VCaP (cell line): ENCODE measurements at regions not wholly inside any gene's neighbourhood (a gene's known extent, or its start where the extent isn't known, plus 50 kb on each side); places are given as distances from the start of the nearest gene placed in this dataset.

ENCODE experiments used
- H3K27ac ChIP-seq: fragments of 450-650 bp; 2 replicates; pipeline ENCODE4 v1.5.1; 2017
- TF ChIP-seq, protein P1 (sequence below): fragments of 450-650 bp; conservative IDR thresholded peaks from 2 replicates; pipeline ENCODE4 v1.5.1; 2017; ENCODE audit warnings: mild to moderate bottlenecking, moderate library complexity

DNA sequence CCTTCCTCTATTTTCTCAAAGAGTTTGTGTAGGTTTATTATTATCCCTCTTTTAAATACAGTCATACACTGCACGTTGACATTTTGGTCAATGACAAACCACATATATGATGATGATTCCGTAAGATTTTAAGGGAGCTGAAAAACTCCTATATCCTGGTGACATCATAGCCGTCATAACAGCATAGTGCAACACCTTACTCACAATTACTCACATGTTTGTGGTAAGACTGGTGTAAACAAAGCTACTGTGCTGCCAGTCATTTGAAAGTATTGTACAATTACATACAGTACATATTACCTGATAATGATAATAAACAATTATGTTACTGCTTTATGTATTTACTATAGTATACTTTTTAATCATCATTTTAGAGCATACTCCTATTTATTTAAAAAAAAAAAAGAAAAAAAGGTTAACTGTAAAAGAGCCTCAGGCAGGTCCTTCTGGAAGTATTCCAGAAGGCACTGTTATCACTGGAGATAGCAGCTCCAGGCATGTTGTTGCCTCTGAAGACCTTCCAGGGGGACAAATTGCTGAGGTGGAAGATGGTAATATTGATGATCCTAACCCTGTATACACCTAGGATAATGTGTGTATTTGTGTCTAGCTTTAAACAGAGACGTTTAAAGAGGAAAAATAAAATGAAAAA lies 123.3 kb upstream of the CDK1 start:
- TF ChIP-seq, protein P1, sequence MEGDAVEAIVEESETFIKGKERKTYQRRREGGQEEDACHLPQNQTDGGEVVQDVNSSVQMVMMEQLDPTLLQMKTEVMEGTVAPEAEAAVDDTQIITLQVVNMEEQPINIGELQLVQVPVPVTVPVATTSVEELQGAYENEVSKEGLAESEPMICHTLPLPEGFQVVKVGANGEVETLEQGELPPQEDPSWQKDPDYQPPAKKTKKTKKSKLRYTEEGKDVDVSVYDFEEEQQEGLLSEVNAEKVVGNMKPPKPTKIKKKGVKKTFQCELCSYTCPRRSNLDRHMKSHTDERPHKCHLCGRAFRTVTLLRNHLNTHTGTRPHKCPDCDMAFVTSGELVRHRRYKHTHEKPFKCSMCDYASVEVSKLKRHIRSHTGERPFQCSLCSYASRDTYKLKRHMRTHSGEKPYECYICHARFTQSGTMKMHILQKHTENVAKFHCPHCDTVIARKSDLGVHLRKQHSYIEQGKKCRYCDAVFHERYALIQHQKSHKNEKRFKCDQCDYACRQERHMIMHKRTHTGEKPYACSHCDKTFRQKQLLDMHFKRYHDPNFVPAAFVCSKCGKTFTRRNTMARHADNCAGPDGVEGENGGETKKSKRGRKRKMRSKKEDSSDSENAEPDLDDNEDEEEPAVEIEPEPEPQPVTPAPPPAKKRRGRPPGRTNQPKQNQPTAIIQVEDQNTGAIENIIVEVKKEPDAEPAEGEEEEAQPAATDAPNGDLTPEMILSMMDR, result no peak
- H3K27ac ChIP-seq, result no peak overlapping the region

DNA sequence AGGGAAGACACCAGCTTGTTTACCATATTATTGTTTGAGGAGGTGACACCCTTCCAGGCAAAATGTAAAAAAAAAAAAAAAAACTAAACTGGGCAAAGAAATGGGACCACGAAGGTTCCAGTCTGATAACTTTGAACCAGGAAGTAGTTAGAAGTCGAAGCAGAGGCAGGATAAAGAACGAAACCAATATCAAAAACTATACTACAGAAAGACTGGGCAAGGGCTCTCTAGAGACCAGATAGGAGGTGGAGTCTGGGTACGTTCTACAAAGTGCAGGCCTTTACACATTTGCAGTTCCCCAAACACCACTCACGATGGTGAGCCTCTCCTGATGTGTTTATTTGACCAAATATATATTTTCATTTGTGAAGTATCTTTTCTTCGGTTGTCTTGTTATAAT lies 125.7 kb upstream of the CDK1 start:
- TF ChIP-seq, protein P1, result no peak

DNA sequence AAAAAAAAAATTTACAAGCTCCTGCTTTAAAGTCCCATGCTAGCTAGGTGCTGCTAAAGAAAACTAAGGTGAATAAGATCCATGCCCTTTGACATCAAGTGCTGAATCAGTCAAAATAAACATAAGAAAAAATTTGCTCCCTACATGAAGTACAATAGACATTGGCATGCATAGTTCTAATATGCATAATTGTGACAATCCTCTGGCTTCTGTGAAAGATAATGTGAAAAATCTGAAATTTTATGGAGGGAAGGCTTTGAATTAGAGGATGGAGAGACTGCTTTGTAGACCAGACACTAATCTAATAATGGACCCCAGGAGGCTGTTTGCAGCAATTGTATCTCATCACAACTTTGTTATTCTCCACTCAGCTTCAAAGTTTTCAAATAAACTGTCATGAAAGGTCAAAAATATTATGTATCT lies 127.9 kb upstream of the CDK1 start:
- peak overlapping the region; percentile 79 for H3K27ac ChIP-seq
- TF ChIP-seq, protein P1, result no peak

More for the DNA sequence above, 125.7 kb upstream of the CDK1 start:
- no peak overlapping the region for H3K27ac ChIP-seq

DNA sequence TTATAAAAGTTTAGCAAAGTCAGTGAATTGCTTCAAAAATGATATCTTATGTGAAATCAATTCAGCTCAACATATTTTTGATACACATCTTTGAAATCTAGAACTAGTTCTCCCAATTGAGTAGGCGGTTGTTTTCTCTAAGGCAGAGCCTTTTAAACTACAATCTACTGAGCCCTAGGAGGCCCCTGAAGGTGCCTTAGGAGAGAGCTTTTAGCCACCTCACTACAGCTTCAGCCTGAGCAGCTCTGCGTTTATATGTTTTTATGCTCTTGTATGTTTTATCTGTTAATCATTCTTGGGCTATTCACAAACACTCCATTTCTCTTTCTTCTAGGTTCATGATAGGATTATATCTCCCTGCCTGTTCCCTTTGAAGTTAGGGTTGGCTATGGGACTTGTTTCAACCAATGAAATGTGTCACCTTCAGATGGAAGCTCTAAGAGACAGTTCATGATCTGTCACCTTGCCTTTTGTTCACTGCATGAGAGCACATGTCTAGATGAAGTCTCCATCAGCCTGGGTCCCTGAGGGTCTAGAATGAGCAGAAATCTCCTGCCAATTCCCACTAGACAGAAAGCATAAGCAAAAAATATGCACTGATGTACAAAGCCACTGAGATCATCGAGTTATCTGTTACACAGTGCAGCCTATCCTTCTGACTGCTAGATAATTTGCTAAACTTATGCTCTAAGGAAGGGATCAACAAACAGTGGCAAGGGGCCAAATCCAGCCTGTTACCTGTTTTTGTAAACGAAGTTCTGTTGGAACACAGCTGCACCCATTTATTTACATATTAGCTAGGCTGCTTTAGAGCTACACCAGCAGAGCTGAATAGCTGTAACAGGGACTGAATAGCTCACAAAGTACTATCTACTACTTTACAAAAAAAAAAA lies 128.5 kb upstream of the CDK1 start:
- H3K27ac ChIP-seq, result peak overlapping the region; percentile 79
- TF ChIP-seq, protein P1, result no peak

DNA sequence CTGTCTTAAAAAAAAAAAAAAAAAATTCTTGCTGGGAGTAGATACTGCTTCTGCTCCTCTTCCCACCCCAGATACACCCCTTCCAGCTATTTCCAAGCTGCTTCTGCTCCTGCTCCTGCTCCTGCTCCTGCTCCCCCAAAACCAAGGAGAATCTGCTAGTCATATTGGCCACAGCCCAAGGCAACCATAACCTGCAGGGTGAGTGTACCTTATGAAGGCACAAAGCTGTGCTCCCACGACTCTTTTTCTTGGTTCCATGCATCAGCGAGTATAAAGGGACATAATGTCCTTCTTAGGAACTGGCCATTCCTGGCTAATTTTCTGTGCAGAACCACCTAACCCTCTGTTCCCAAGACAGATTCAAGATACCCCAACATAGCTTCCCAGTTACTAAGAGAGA lies 129.5 kb upstream of the CDK1 start:
- TF ChIP-seq, protein P1, result no peak
- peak overlapping the region; percentile 79 for H3K27ac ChIP-seq

DNA sequence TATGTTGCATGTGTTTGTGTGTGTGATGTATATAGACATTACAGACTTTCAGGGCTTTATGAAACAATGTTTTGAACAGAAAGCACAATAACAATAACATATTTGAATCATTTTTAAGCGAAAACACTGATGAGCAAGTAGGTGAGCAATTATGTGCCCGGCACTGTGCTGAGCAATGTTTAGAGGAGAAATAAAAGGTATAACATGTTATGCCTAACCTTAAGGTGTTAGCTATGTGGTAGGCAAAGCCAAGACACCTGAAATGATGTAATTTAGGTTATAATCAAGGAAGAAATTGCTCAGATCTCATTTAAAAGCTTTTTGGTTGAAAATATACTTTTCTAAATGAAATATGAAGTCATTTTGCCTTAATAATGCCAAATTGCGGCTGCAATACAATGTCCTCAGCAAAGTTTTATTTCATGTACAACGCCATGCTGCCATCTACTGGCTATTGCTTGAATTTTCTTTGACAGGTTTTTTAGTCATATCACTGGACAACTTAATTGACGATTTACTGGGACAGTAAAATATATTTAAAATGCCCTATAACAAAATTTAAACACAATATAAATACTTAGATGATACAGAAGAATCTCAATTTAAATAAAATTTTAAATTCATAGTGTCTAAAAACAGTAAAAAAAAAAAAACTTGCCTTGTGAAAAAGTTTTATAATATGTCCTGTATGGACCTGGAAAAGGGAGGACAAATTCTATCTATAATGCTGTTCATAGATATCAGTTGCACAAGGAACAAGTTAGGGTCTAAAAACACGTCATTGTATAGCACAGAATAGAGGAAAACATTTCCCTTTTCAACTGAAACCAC lies 131.1 kb upstream of the CDK1 start:
- TF ChIP-seq, protein P1, result peak; percentile 80
- H3K27ac ChIP-seq, result peak overlapping the region; percentile 79; the same call in 1 of the 2 replicates

DNA sequence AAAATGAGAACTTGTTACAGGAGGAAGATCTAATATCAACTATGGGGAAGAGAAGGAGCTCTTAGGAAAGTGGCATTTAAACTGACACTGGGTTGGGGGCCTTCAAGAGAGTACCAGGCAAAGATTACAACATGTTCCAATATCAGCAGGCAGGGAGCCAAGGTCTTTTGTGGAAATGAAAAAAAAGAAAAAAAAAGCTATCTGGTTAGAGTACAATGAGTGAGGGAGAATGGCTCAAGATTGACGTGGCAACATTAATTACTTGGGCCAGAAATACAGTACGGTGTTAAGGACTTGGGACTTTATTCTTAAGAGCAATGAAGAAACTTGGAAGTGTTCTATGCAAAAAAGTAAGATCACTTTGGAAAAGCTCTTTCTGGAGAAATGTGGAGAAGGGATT lies 132.3 kb upstream of the CDK1 start:
- TF ChIP-seq, protein P1, result no peak
- no peak overlapping the region for H3K27ac ChIP-seq
